Skeletal muscle tissue (tissue), 3 donors: ENCODE measurements at regions not wholly inside any gene's neighbourhood (a gene's known extent, or its start where the extent isn't known, plus 50 kb on each side); places are given as distances from the start of the nearest gene placed in this dataset.

Source experiments
- H3K27ac ChIP-seq: one replicate; pipeline ENCODE4 v1.7.0; 2013; ENCODE audit warnings: mild to moderate bottlenecking, low read depth, low read length, inconsistent platforms
- H3K27me3 ChIP-seq, 3 donors: one replicate each; pipeline ENCODE4 v1.7.0; 2013; ENCODE audit warnings: low read length in 3 of 3; ENCODE audit not compliant: control insufficient read depth in 3 of 3, insufficient read depth in 3 of 3
- H3K36me3 ChIP-seq, 3 donors: one replicate each; pipeline ENCODE4 v1.7.0; 2013; ENCODE audit warnings: low read length in 3 of 3; ENCODE audit not compliant: control insufficient read depth in 3 of 3, insufficient read depth in 3 of 3
- H3K4me1 ChIP-seq, 3 donors: one replicate each; pipeline ENCODE4 v1.7.0; 2013; ENCODE audit warnings: low read length in 3 of 3, mild to moderate bottlenecking in 3 of 3; ENCODE audit not compliant: control insufficient read depth in 3 of 3, insufficient read depth in 3 of 3
- H3K4me3 ChIP-seq, 3 donors: one replicate each; pipeline ENCODE4 v1.7.0; 2013; ENCODE audit warnings: low read length in 3 of 3
- H3K9ac ChIP-seq, 3 donors: one replicate each; pipeline ENCODE4 v1.7.0; 2013; ENCODE audit warnings: low read length in 3 of 3, mild to moderate bottlenecking in 3 of 3, moderate library complexity in 2 of 3, low read depth in 1 of 3
- H3K9me3 ChIP-seq, 3 donors: one replicate each; pipeline ENCODE4 v1.7.0; 2013; ENCODE audit warnings: low read length in 3 of 3; ENCODE audit not compliant: control insufficient read depth in 3 of 3
- donor health status: Osteomylitis.

DNA sequence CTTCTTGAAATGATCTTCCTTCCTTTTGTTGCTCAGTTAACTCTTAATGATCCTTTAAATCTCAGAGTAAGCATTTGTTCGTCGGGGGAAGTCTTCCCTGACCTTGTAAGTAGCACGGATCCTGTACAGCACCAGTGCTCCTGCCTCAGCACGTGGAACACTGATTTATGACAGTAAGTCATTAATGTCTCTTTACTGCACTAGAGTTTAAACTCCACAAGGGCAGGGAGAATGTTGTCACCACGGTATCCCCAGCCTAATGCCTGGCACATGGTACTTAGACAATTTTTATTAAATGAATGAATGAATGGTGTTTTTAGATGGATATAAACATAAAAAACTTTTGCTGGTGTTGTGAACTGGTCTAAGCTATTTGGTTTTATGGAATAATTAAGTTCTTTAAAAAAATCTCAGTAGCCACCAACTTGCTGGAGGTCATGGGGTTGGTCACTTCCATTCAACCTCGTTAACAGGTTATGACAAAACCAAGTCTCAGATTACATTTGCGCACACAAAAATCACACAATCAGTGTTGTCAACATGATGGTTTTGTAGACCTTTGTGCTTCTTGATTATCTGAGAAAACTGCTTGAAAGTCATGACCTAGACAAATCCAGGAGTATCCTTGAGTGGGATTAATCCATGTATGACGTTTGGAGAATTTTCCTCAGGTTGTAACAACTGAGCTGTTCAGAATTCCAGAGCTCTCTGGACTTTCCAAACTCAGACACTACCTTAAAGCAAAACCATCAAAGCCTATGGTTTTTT, 326.9 kb downstream of the DUSP10 start:
- H3K9me3 ChIP-seq = no peaks in the 10 kb centered on the region
- H3K4me3 ChIP-seq = no peak overlapping the region
- H3K27ac ChIP-seq = no peak overlapping the region
- peaks cover 4 to 7% (median 5%) of the 10 kb centered on the region in 3 donors for H3K4me1 ChIP-seq
- no peak overlapping the region for H3K9ac ChIP-seq
- H3K27me3 ChIP-seq = no peaks in the 10 kb centered on the region
- H3K36me3 ChIP-seq = no peaks in the 10 kb centered on the region

DNA sequence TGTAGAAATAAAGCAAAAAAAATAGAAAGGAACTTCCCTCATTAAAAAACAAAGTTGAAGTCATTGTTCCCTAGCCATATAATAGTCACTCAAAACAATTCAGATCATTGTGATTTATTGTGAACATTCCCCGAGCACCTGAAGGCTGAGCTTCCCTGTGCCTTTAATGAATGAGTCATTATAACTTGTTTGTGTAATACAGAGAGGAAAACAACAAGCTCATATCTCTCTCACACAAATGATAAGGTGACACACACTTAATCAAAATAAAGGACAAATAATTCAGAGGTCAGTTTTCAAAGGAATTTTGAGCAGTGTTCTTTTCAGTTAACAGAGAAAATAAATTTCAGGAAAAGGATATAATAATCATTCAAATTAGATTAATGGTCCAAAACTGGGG, 326.2 kb downstream of the DUSP10 start:
- H3K27me3 ChIP-seq = no peaks in the 10 kb centered on the region
- H3K9ac ChIP-seq = no peak overlapping the region
- H3K27ac ChIP-seq = no peak overlapping the region

DNA sequence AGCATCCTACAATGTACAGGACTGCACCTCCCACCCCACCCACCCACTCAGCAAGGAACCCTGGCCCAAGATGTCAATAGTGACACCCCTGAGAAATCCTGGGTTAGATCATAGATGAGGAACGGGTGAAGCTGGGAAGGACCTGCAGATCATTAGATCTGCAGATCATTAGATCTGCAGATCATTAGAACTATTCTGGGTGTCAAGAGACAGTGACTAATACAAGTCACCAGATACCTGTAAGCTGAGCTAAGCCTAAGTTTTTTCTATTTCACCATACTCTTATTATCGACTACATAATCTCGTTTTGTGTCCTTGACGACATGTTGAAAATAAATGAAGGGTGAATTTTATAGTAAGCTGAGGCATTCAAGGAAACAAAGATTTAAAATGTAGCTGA, 325.7 kb downstream of the DUSP10 start:
- no peak overlapping the region for H3K4me3 ChIP-seq
- no peak overlapping the region for H3K9ac ChIP-seq
- H3K27me3 ChIP-seq = no peaks in the 10 kb centered on the region
- H3K36me3 ChIP-seq = no peaks in the 10 kb centered on the region
- H3K4me1 ChIP-seq = peaks cover 4 to 7% (median 5%) of the 10 kb centered on the region in 3 donors
- no peaks in the 10 kb centered on the region for H3K9me3 ChIP-seq
- H3K27ac ChIP-seq = no peak overlapping the region

More for the DNA sequence above, 326.2 kb downstream of the DUSP10 start:
- H3K36me3 ChIP-seq = no peaks in the 10 kb centered on the region
- no peaks in the 10 kb centered on the region for H3K9me3 ChIP-seq
- peaks cover 4 to 7% (median 5%) of the 10 kb centered on the region in 3 donors for H3K4me1 ChIP-seq
- H3K4me3 ChIP-seq = no peak overlapping the region

DNA sequence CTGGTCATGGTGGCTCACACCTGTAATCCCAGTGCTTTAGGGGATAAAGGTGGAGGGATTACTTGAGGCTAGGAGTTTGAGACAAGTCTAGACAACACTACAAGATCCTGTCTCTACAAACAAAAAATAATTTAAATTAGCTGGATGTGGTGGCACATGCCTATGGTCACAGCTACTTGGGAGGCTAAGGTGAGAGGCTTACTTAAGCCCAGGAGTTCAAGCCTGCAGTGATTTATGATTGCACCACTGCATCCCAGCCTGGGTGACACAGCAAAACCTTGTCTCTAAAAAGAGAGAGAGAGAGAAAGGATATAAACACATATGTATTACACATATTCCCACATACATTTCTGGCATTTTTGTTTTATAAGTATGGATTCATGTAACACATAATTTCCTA, 325.2 kb downstream of the DUSP10 start:
- Histone ChIP-seq H3K27ac (no peak overlapping the region), H3K9ac (no peak overlapping the region), H3K4me1 (peaks cover 4 to 7% (median 5%) of the 10 kb centered on the region in 3 donors), H3K36me3 (no peaks in the 10 kb centered on the region), H3K9me3 (no peaks in the 10 kb centered on the region), H3K4me3 (no peak overlapping the region), H3K27me3 (no peaks in the 10 kb centered on the region)

DNA sequence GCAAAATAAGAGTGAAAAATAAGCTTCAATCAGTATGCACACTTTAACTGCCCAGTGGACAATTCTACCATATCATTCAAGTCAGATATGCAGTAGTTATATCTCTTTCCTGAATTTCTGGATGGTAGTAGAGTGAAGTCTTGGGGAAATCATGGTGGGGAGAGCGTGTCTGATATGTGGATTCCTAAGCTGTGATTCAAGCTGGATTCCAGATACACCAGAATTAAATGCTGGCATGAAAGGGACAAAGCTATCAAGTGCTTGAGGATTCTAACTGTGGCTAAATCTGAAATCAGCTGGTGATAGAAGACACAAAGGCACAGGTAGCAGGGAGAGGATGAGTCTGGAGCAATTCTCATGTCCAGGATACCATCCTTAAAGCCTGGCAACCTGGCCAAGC, 323.5 kb downstream of the DUSP10 start:
- Histone ChIP-seq H3K4me3 (no peak overlapping the region), H3K27me3 (no peaks in the 10 kb centered on the region), H3K9ac (no peak overlapping the region), H3K36me3 (no peaks in the 10 kb centered on the region), H3K27ac (no peak overlapping the region), H3K4me1 (peaks cover 4 to 7% (median 5%) of the 10 kb centered on the region in 3 donors), H3K9me3 (no peaks in the 10 kb centered on the region)

DNA sequence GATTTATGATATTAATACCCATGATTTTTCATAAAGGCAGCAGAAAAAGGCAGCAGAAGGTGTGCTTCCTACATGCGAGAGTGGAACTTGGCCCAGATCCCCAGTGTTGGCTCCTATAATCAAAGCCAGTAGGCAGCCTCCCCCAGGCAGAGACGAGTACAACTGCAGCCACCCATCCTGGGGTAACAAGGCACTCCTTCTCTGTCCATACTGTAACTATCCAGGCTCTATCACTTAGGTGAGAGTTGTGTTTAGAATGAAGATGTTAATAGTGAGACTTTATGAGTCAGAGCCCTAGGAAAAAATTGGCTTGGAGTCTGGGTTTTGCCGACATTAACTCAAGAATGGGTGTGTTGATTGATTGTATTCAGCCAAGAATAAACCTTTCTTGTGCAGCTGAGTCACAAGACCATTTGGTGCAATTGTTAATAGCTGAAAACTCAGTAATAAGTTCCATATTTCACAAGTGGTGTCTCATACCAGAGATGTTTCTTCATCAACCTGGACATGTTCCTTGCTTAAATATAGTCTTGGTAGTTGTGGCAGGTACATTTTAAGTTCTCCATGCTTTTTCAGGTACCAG, 322.3 kb downstream of the DUSP10 start:
- Histone ChIP-seq H3K4me3 (no peak overlapping the region), H3K27me3 (no peaks in the 10 kb centered on the region), H3K9ac (no peak overlapping the region), H3K9me3 (no peaks in the 10 kb centered on the region), H3K27ac (no peak overlapping the region), H3K4me1 (peaks cover 4 to 7% (median 5%) of the 10 kb centered on the region in 3 donors), H3K36me3 (no peaks in the 10 kb centered on the region)

DNA sequence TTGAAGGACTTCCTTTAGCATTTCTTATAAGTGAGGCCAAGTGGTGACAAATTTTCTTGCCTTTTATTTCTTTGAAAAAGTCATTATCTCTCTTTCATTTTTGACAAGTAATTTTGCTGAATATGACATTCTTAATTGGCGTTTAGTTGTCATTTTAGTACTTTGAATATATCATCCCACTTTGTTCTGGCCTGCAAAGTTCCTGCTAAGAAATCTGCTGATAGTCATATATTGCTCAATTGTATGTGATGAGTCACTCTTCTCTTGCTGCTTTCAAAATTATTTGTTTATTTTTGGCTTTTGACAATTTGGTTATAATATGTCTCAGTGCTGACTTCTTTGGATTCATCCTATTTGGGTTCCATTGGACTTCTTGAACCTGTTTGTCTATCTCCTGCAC, 312.6 kb downstream of the DUSP10 start:
- H3K4me1 ChIP-seq = no peaks in the 10 kb centered on the region
- no peaks in the 10 kb centered on the region for H3K36me3 ChIP-seq
- H3K4me3 ChIP-seq = no peak overlapping the region

DNA sequence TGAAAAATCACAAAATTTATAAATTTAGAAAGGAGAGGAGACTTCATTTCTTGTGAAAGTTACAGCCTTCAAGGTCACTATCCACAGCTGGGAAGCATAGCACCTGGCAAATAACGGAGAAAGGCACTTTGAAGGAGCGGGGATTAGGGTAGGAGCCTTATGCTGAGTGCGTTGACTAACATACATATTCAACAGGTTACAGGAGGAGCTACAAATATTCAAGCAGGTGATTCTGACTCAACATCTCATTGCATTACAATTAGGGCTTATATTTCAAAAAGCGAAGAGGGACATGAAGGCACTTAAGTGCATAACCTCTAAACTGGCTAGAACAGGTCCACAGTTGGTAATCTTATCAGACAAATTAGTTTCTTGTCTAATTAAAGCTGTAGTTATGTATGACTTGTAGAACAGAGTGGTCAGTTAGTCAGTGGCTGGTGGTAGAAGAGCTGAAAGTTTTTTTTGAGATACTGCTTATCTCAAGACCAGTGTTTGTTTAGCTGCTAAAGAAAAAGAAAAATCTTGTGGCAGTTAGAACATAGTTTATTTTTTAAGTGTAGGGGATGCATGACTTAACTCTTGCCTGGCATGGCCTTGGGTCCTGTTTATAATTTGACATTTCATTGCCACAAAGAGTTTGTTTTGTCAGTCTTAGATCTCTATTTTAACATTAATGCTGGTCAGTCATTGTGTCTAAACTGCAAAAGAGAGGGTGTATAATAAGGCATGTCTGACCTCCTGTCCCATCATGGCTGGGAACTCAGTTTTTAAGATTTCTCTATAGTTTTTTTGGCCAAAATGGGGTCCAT, 311.5 kb downstream of the DUSP10 start:
- no peak overlapping the region for H3K9ac ChIP-seq
- no peaks in the 10 kb centered on the region for H3K36me3 ChIP-seq
- no peaks in the 10 kb centered on the region for H3K27me3 ChIP-seq
- no peaks in the 10 kb centered on the region for H3K4me1 ChIP-seq
- no peak overlapping the region for H3K4me3 ChIP-seq
- H3K9me3 ChIP-seq = no peaks in the 10 kb centered on the region
- H3K27ac ChIP-seq = no peak overlapping the region

More for the DNA sequence above, 312.6 kb downstream of the DUSP10 start:
- Histone ChIP-seq H3K27me3 (no peaks in the 10 kb centered on the region), H3K9me3 (no peaks in the 10 kb centered on the region), H3K27ac (no peak overlapping the region), H3K9ac (no peak overlapping the region)

DNA sequence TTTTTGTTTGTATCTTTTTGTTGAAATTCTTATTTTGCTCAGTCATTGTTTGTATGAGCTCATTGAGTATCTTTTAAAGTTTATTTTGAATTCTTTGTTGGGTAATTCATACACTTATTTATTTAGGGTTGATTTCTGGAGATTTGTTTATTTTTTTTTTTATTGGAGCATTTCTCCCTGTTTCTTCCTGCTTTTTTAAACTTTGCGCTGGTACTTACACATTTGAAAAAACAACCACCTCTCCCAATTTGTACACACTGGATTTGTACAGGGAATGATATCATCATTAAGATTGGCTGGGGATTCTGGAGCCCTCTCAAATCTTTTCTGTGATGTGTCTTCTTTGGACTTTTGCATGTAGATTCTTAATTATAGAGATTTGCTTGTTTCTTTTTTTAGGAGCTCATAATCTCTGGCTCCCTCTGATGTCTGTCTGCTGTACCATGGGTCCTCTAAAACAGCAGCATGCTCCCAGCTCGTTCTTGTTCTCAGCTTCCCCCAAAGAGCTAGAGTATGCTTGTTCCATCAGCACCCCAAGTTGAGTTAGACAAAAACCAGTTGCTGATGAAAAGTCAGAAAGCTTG, 310.7 kb downstream of the DUSP10 start:
- no peaks in the 10 kb centered on the region for H3K4me1 ChIP-seq
- H3K9ac ChIP-seq = no peak overlapping the region
- no peaks in the 10 kb centered on the region for H3K9me3 ChIP-seq
- H3K27ac ChIP-seq = no peak overlapping the region
- H3K4me3 ChIP-seq = no peak overlapping the region
- no peaks in the 10 kb centered on the region for H3K36me3 ChIP-seq
- no peaks in the 10 kb centered on the region for H3K27me3 ChIP-seq
